ENCODE measurements at regions not wholly inside any gene's neighbourhood (a gene's known extent, or its start where the extent isn't known, plus 50 kb on each side); places are given as distances from the start of the nearest gene placed in this dataset.

GRCh38 chr7:15143936-15144335, 241.4 kb upstream of the DGKB start:
- Histone ChIP-seq H3K4me3 (replicated peaks in 1 of 3) (no peak overlapping the region), H3K4me1 (no peaks in the 10 kb centered on the region), H3K9me3 (no peaks in the 10 kb centered on the region), H3K27me3 (no peaks in the 10 kb centered on the region), H3K36me3 (no peaks in the 10 kb centered on the region), H3K27ac (no peak overlapping the region)
- no peak for TF ChIP-seq CTCF (IDR thresholded peaks at IDR 0.05)
- no peak for TF ChIP-seq POLR2A (IDR thresholded peaks at IDR 0.05)
- intact Hi-C loops (cut with DNase I) = no loop called here
- no peak for DNase-seq

- no peaks in the 10 kb centered on the region for H3K9me3 ChIP-seq
- intact Hi-C loops (cut with DNase I) = no loop called here
- H3K27me3 ChIP-seq = no peaks in the 10 kb centered on the region
- no peaks in the 10 kb centered on the region for H3K36me3 ChIP-seq
- DNase-seq = no peak
- no peak overlapping the region for H3K27ac ChIP-seq
- no peaks in the 10 kb centered on the region for H3K4me1 ChIP-seq
- H3K4me3 ChIP-seq (replicated peaks in 1 of 3) = no peak overlapping the region
- WGBS, 2 donors = 88% methylated on average over 3 of the region's 3 CpGs
- TF ChIP-seq POLR2A (IDR thresholded peaks at IDR 0.05) = no peak
- TF ChIP-seq CTCF (IDR thresholded peaks at IDR 0.05) = no peak
Observed at GRCh38 chr7:15143121-15143520, 240.6 kb upstream of the DGKB start.

GRCh38 chr7:15140431-15140830, 237.9 kb upstream of the DGKB start:
- Histone ChIP-seq H3K4me3 (replicated peaks in 1 of 3) (no peak overlapping the region), H3K9me3 (no peaks in the 10 kb centered on the region), H3K4me1 (no peaks in the 10 kb centered on the region), H3K36me3 (no peaks in the 10 kb centered on the region), H3K27me3 (no peaks in the 10 kb centered on the region), H3K27ac (no peak overlapping the region)
- DNase-seq = no peak
- intact Hi-C loops (cut with DNase I) = no loop called here
- TF ChIP-seq POLR2A (IDR thresholded peaks at IDR 0.05) = no peak
- no peak for TF ChIP-seq CTCF (IDR thresholded peaks at IDR 0.05)
- 94 to 96% methylated on average over 2 of the region's 2 CpGs for WGBS, 2 donors

GRCh38 chr7:15131661-15132060, 229.1 kb upstream of the DGKB start:
- no peak for DNase-seq
- no peaks in the 10 kb centered on the region for H3K4me1 ChIP-seq
- no peaks in the 10 kb centered on the region for H3K9me3 ChIP-seq
- no peaks in the 10 kb centered on the region for H3K36me3 ChIP-seq
- no peak overlapping the region for H3K27ac ChIP-seq
- intact Hi-C loops (cut with DNase I) = no loop called here
- no peaks in the 10 kb centered on the region for H3K27me3 ChIP-seq
- TF ChIP-seq POLR2A (IDR thresholded peaks at IDR 0.05) (no peak), CTCF (IDR thresholded peaks at IDR 0.05) (no peak)
- WGBS, 2 donors = 77 to 86% methylated on average over 1 of the region's 1 CpG
- no peak overlapping the region for H3K4me3 ChIP-seq (replicated peaks in 1 of 3)

GRCh38 chr7:15130666-15131541, 228.4 kb upstream of the DGKB start:
- no peaks in the 10 kb centered on the region for H3K27me3 ChIP-seq
- intact Hi-C loops (cut with DNase I) = no loop called here
- H3K9me3 ChIP-seq = no peaks in the 10 kb centered on the region
- no peaks in the 10 kb centered on the region for H3K36me3 ChIP-seq
- no peak overlapping the region for H3K4me3 ChIP-seq (replicated peaks in 1 of 3)
- no peak for TF ChIP-seq POLR2A (IDR thresholded peaks at IDR 0.05)
- TF ChIP-seq CTCF (IDR thresholded peaks at IDR 0.05) = no peak
- WGBS, 2 donors = 80 to 85% methylated on average over 4 of the region's 4 CpGs
- no peak for DNase-seq
- no peaks in the 10 kb centered on the region for H3K4me1 ChIP-seq
- no peak overlapping the region for H3K27ac ChIP-seq

Measured in thyroid gland (tissue), 4 donors.